ENCODE measurements at regions not wholly inside any gene's neighbourhood (a gene's known extent, or its start where the extent isn't known, plus 50 kb on each side); places are given as distances from the start of the nearest gene placed in this dataset.

- TF ChIP-seq, protein P1, sequence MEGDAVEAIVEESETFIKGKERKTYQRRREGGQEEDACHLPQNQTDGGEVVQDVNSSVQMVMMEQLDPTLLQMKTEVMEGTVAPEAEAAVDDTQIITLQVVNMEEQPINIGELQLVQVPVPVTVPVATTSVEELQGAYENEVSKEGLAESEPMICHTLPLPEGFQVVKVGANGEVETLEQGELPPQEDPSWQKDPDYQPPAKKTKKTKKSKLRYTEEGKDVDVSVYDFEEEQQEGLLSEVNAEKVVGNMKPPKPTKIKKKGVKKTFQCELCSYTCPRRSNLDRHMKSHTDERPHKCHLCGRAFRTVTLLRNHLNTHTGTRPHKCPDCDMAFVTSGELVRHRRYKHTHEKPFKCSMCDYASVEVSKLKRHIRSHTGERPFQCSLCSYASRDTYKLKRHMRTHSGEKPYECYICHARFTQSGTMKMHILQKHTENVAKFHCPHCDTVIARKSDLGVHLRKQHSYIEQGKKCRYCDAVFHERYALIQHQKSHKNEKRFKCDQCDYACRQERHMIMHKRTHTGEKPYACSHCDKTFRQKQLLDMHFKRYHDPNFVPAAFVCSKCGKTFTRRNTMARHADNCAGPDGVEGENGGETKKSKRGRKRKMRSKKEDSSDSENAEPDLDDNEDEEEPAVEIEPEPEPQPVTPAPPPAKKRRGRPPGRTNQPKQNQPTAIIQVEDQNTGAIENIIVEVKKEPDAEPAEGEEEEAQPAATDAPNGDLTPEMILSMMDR (IDR thresholded peaks at IDR 0.05) = no peak
- TF ChIP-seq POLR2AphosphoS5 (IDR thresholded peaks at IDR 0.05) = no peak
Observed at GRCh38 chr7:89605362-89605761, 548.9 kb upstream of the STEAP1 start.

All from esophagus muscularis mucosa (tissue), 3 donors.